ENCODE measurements at regions not wholly inside any gene's neighbourhood (a gene's known extent, or its start where the extent isn't known, plus 50 kb on each side); places are given as distances from the start of the nearest gene placed in this dataset.

DNA sequence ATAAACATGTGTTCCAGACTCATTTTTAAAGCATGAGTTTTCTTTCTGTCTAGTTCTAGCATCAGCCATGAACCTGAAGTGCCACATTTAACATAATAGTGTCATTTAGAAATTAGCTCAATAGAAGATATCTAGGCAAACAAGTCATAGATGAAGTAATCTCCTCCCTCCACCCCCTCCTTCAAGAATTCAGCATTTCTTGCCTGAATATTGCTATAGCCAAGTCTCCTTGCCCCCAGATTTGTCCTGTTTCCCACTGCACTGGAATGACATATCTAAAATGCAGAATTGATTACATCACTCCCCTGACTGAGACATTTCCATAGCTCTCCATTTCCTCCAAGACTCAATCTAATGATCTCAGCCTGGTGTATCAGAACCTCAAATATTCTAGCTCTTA is 134.9 kb upstream of the BACH2 start:
- H3K4me2 ChIP-seq: no peak overlapping the region
- no peaks in the 10 kb centered on the region for H3K36me3 ChIP-seq (ENCODE audit: insufficient read depth)
- no peak overlapping the region for H3K27ac ChIP-seq
- no peak overlapping the region for H2AFZ ChIP-seq (ENCODE audit: low read depth)
- H3K9ac ChIP-seq: no peak overlapping the region
- H3K27me3 ChIP-seq (ENCODE audit: insufficient read depth, low read depth): no peaks in the 10 kb centered on the region
- no peak for TF ChIP-seq CTCF (conservative IDR thresholded peaks at IDR 0.05; ENCODE audit: low read depth, low read length)
- no peak overlapping the region for H3K4me3 ChIP-seq (IDR thresholded peaks at IDR 0.05; ENCODE audit: insufficient read depth, low read depth, low read length)
- no peaks in the 10 kb centered on the region for H4K20me1 ChIP-seq (ENCODE audit: insufficient read depth)
- H3K4me1 ChIP-seq (ENCODE audit: low read depth, poor library complexity, severe bottlenecking): peaks cover 30% of the 10 kb centered on the region
- no peaks in the 10 kb centered on the region for H3K79me2 ChIP-seq (ENCODE audit: insufficient read depth, low read depth)

- H3K36me3 ChIP-seq (ENCODE audit: insufficient read depth): no peaks in the 10 kb centered on the region
- H3K27ac ChIP-seq: no peak overlapping the region
- no peak for TF ChIP-seq CTCF (conservative IDR thresholded peaks at IDR 0.05; ENCODE audit: low read depth, low read length)
- H2AFZ ChIP-seq (ENCODE audit: low read depth): no peak overlapping the region
- H3K4me3 ChIP-seq (IDR thresholded peaks at IDR 0.05; ENCODE audit: insufficient read depth, low read depth, low read length): no peak overlapping the region
- H4K20me1 ChIP-seq (ENCODE audit: insufficient read depth): no peaks in the 10 kb centered on the region
- H3K4me2 ChIP-seq: no peak overlapping the region
- H3K4me1 ChIP-seq (ENCODE audit: low read depth, poor library complexity, severe bottlenecking): peaks cover 38% of the 10 kb centered on the region
- H3K27me3 ChIP-seq (ENCODE audit: insufficient read depth, low read depth): no peaks in the 10 kb centered on the region
- no peak overlapping the region for H3K9ac ChIP-seq
- no peaks in the 10 kb centered on the region for H3K79me2 ChIP-seq (ENCODE audit: insufficient read depth, low read depth)
Measured at GRCh38 chr6:90429713-90430112, 133.1 kb upstream of the BACH2 start.

DNA sequence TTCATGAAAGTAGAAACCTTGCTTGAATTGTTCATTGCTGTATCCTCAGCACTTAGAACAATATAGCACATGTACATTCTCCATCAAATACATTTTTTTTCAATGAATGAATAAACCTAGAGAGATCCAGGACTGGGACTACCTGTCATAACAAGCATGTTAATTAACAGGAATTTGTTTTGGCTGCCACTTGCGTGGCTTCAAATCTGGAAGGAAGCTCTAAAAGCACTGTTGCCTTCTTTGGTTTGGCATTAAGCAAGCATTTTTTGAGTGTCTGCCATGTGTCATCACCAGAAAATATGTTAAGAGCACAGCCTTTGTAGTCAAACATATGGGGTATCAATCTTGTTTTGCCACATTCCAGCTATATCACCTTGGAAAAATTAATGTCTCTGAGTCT is 131.9 kb upstream of the BACH2 start:
- no peak for TF ChIP-seq CTCF (conservative IDR thresholded peaks at IDR 0.05; ENCODE audit: low read depth, low read length)
- no peaks in the 10 kb centered on the region for H3K36me3 ChIP-seq (ENCODE audit: insufficient read depth)
- H2AFZ ChIP-seq (ENCODE audit: low read depth): no peak overlapping the region
- H3K27me3 ChIP-seq (ENCODE audit: insufficient read depth, low read depth): no peaks in the 10 kb centered on the region
- H3K4me1 ChIP-seq (ENCODE audit: low read depth, poor library complexity, severe bottlenecking): peaks cover 39% of the 10 kb centered on the region
- H3K79me2 ChIP-seq (ENCODE audit: insufficient read depth, low read depth): no peaks in the 10 kb centered on the region
- H3K4me3 ChIP-seq (IDR thresholded peaks at IDR 0.05; ENCODE audit: insufficient read depth, low read depth, low read length): no peak overlapping the region
- no peak overlapping the region for H3K4me2 ChIP-seq
- no peak overlapping the region for H3K27ac ChIP-seq
- H3K9ac ChIP-seq: no peak overlapping the region
- H4K20me1 ChIP-seq (ENCODE audit: insufficient read depth): no peaks in the 10 kb centered on the region

DNA sequence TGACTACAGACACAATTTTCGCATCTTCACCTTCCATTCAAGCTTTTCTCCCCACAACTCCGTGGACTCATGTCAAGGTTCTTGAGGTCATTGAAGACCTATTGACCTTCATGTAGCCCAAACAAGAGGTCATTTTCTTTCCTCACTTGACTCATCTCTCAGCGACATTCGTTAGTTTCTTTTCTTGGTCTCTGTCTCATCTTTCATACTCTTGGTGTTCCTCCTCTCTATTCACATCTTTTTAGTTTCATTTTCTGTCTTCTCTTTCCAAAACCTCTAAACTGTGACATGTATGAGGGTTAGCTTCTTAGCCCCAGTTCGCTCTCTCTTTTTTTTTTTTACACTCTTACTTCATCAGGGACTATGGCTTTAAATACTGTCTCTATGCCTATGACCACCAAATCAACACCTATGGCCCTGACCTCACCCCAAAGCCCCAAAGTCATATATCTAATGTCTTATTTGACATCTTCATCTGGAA is 128.6 kb upstream of the BACH2 start:
- peak overlapping the region; percentile 49 for H3K9ac ChIP-seq
- H3K27me3 ChIP-seq (ENCODE audit: insufficient read depth, low read depth): no peaks in the 10 kb centered on the region
- peak overlapping the region; percentile 42; the same call in 1 of the 2 replicates for H2AFZ ChIP-seq (ENCODE audit: low read depth)
- H3K79me2 ChIP-seq (ENCODE audit: insufficient read depth, low read depth): no peaks in the 10 kb centered on the region
- H3K36me3 ChIP-seq (ENCODE audit: insufficient read depth): no peaks in the 10 kb centered on the region
- H3K4me2 ChIP-seq: peak overlapping the region; percentile 87
- H3K27ac ChIP-seq: peak overlapping the region; percentile 81
- no peaks in the 10 kb centered on the region for H4K20me1 ChIP-seq (ENCODE audit: insufficient read depth)
- peaks cover 28% of the 10 kb centered on the region for H3K4me1 ChIP-seq (ENCODE audit: low read depth, poor library complexity, severe bottlenecking)
- TF ChIP-seq CTCF (conservative IDR thresholded peaks at IDR 0.05; ENCODE audit: low read depth, low read length): no peak
- no peak overlapping the region for H3K4me3 ChIP-seq (IDR thresholded peaks at IDR 0.05; ENCODE audit: insufficient read depth, low read depth, low read length)
